Activated CD8-positive, alpha-beta memory T cell treated with anti-CD3 and anti-CD28 coated beads, Interleukin-2, amount 50 U/mL, for 48 hours (primary cell): ENCODE measurements at regions not wholly inside any gene's neighbourhood (a gene's known extent, or its start where the extent isn't known, plus 50 kb on each side); places are given as distances from the start of the nearest gene placed in this dataset.

Experiments
- DNase-seq: peaks from one replicate; pipeline ENCODE4 v3.0.0-alpha.2; 2020

DNA sequence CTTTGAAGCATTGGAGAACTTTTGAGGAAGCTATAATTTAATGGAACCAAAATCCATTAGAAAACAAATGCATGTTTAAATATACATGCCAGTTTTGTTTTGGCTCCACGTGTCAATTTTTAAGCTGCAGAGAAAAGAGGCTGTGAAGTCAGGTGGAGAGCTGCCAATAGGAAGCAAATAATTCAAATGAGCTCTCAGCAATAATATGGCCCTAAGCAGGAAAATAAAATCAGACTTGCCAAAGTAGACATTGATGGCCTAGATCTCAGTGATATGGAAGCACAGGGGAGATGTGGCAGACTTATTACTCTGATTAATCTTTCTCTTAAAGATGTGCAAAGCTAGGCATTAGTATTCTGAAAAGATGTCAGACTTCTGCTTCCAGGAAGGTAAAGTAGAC is 769.8 kb upstream of the NDST4 start:
- DNase-seq, result no peak

GRCh38 chr4:115873048-115873447 is 759.6 kb upstream of the NDST4 start:
- no peak for DNase-seq

DNA sequence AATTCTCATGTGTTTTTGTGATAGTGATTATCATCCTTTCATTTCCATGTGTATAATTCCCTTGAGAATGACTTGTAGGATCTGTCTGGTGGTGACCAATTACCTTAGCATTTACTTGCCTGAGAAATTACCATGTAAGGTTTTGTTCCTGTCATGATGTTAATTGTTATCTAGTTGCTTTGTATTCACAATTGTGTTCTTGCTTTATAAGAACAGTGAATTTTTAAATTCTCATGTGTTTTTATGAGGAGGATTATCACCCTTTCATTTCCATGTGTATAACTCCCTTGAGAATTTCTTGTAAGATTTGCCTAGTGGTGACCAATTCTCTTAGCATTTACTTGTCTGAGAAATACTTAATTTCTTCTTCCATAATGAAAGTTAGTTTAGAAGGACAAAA is 758.2 kb upstream of the NDST4 start:
- no peak for DNase-seq

DNA sequence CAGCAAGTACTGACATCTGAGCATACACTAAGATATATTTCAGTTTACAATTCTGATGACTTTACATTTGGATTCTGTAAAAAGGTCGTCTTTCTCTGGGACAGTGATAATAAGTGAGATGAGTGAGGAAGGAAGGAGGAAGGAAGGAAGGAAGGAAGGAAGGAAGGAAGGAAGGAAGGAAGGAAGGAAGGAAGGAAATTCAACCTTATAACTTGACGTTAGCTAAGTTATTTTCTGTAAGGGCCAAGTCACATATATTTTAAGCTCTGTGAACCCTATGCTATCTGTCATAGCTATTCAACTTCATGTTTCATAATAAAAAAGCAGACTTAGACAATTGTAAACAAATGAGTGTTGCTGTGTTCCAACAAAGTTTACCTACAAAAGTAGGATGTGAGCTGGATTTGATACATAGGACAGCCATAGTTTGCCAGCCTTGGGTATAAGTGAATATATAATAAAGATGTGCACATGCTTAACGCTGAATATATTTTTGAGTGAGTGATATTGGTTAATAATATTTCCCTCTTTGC is 753.0 kb upstream of the NDST4 start:
- DNase-seq, result no peak

GRCh38 chr4:115865736-115866135 is 752.3 kb upstream of the NDST4 start:
- DNase-seq, result no peak

DNA sequence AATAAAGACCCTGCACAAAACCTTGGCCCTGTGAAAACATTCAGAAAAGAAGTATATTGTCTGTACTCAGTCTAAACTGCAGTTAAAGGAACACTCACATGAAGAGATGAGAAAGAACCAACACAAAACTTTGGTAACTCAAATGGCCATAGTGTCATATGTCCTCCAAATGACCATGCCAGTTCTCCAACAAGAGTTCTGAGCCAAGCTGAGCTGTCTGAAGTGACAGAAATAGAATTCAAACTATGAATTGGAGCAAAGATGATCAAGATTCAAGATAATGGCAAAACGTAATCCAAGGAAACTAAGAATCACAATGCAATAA is 739.3 kb upstream of the NDST4 start:
- no peak for DNase-seq

- DNase-seq, result no peak
These were observed 738.7 kb upstream of the NDST4 start for GRCh38 chr4:115851918-115852766.

DNA sequence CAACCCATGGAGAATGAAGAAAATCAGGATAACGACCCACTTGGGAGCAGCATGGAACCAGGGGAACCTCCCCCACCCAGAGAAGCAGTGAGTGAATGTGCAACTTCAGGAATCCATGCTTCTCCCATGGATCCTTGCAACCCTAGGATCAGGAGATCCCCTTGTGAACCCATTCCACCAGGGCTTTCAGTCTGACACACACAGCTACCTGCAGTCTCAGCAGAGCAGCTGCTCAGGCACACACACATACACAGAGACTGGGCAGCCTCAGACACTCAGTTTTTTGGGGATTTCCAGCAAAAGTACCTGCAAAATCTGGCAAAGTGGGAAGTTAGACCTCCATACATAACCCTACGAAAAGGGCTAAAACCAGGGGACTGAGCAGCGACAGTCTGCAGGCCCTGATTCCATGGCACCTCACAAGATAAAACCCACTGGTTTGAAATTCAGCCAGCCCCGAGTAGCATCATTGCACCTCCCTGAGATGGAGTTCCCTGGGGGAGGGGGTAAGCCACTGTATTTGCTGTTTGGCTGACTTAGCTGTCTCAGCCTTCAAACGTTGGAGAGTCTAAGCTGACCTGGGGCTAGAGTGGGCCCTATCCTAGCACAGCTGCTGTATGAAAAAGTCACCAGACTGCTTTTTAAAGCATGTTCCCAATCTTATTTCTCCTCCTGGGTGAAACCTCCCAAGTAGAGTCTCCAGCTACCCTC is 737.5 kb upstream of the NDST4 start:
- no peak for DNase-seq

DNA sequence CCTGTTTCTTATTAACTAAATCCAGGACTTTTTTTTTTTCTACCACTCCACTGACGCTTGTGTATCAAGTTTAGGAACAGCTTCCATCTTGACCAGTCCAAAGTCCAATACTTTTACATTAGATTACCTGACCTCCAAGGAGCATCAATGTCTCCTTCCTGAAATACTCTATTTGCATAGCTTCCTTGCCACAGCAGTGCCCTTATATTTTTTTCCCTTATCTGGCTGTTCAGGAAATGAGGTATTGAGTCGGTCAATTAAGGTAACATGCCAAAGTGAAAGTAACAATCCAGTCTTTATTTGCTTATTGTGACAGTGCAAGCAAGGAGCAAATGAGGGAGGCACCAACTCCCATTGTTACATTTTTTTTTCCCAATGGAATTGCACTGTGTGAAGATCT is 730.8 kb upstream of the NDST4 start:
- no peak for DNase-seq

DNA sequence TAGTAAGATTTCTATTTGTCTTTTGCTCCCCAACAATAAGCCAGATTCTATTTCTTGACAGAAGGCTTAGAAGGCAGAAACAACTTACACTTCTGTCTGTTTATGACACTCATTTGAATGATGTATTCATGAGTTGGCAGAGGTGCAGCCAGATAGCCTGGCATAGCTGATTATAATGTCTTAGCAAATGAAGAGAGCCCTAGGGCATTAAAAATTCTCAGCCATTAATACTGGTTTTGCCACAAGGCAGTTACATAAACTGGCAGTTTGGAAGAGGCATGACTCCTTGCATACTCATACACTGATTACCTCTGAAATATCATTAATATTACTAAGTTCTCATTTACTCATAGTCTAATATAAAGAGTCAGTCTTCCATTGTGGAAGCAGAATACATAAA is 728.5 kb upstream of the NDST4 start:
- DNase-seq, result no peak

DNA sequence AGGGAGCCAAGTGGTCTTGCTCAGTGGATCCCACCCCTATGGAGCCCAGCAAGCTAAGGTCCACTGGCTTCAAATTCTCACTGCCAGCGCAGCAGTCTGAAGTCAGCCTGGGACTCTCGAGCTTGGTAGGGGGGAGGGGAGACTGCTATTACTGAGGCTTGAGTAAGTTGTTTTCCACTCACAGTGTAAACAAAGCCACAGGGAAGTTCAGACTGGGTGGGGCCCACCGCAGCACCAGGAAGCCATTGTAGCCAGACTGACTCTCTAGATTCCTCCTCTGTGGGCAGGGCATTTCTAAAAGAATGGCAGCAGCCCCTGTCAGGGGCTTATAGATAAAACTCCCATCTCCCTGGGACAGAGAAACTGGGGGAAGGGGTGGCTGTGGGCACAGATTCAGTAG is 721.0 kb upstream of the NDST4 start:
- DNase-seq, result no peak

- no peak for DNase-seq
These were observed 711.2 kb upstream of the NDST4 start for GRCh38 chr4:115824630-115825029.

GRCh38 chr4:115803825-115804224 is 690.4 kb upstream of the NDST4 start:
- no peak for DNase-seq

DNA sequence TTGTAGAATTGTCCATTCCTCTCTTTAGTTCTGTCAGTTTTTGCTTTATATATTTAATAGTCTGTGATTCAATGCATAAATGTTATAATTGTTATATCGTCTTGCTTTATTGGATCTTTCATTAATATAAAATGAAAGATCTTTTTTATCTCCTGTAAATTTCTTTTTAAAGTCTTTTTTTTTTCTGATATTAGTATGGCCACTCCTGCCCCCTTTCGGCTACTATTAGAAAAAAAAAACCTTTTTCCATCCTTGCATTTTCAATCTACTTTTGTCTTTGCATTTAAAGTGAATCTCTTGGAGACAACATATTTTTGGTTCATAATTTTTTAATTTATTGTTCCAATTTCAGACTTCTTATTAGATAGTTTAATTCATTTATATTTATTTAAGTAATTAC is 677.4 kb upstream of the NDST4 start:
- DNase-seq, result no peak

- DNase-seq, result no peak
These were observed 668.2 kb upstream of the NDST4 start for GRCh38 chr4:115781528-115782146.

- DNase-seq, result no peak
These were observed 667.4 kb upstream of the NDST4 start for GRCh38 chr4:115780835-115781234.

- DNase-seq, result no peak
These were observed 666.8 kb upstream of the NDST4 start for GRCh38 chr4:115780268-115780667.

DNA sequence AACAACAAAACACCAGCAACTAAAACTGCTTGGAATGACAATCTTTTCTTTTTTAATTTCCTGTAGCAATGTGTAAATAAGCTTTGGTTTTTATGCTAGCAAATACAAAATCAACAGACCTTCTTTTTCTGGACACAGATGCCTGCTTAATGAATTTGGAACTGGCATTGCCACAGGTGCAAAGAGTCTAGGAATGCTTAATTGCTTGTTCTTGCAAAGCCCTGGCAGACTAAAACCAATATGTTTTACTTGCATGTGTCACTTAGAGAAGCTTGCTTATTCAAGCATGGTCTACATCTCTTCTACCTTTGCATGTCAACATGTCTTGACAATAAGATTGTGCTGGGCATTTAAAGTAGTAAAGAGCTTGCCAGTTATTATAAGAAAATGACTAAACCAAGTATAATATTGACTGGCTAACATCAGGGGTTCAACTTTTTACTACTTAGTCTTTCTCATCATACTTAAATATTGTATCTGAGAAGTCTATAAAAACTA is 656.7 kb upstream of the NDST4 start:
- DNase-seq, result no peak

DNA sequence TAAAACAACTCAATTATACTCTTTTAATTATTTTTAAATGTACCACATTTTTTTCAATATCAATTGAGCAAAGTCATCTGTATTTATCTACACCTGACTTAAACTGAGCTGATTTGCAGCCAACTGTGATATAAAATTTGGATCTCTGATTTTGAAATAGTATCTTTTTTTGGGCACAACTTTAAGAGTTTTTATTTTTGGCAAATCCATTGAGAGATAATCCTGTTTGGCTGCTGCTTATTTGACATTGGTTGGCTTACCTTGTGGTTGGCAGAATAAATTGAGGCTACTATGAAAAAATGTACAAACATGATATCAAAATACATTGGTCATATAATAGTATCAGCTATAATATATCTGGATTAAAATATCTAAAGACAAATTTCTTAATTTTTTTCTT is 656.0 kb upstream of the NDST4 start:
- no peak for DNase-seq

DNA sequence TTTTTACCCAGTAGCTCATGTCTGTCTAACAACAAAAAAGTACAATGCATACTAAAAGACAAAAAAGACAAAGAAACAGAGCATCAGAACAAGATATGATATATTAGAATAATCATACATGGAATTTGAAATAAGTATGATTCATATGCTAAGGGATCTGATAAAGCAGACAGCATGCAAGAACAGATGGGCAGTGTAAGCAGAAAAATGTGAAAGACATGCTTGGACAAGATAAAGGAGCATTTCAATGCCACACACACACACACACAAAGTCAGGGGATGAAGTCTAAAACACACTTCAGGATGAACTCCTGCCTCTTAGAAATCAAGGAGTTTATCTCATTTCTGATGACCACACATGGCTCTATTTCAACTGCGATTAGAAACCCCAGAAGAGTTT is 649.6 kb upstream of the NDST4 start:
- no peak for DNase-seq

- DNase-seq, result no peak
These were observed 645.8 kb upstream of the NDST4 start for GRCh38 chr4:115759231-115759630.

GRCh38 chr4:115749404-115749803 is 636.0 kb upstream of the NDST4 start:
- DNase-seq, result no peak

- no peak for DNase-seq
These were observed 627.4 kb upstream of the NDST4 start for GRCh38 chr4:115740806-115741205.

DNA sequence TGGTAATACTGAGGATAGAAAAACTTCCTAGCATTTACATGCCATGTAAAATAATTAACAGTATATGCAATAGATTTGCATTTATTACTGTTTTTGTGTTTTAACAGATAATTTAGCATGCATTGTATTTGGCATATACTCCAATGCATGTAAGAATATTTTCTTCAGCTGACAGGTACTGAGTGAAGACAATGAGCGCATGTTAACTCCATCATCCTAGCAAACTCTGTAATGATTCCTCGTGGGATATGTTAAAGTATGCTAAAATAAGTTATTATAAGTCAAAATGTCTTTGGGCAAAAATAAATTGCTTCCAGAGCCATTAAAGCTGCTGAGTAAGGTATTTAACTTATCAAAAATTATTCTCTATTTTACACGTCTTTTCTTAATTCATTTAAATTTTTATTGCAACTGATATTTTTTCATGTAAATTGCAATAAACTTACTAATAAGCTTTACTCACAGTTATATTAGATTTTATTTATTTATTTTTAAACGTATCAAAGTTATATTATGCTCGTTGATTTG is 616.4 kb upstream of the NDST4 start:
- DNase-seq, result no peak
